H1 (cell line): ENCODE measurements at regions not wholly inside any gene's neighbourhood (a gene's known extent, or its start where the extent isn't known, plus 50 kb on each side); places are given as distances from the start of the nearest gene placed in this dataset.
"Not testable (repeated sequence)": the region's sequence is repeated elsewhere in the genome, so short reads cannot be mapped to it uniquely, and the experiment has no call there.

ENCODE experiments used
- MAFK ChIP-seq: IDR thresholded peaks from 2 replicates; pipeline ENCODE4 v1.6.1; 2012; ENCODE audit warnings: low read depth, mild to moderate bottlenecking, improper control_type of control experiment, low read length
- POLR2A ChIP-seq, 2 experiments: IDR thresholded peaks; 1 replicate in 1 of 2; 2 replicates in 1 of 2; pipeline ENCODE4 v1.6.1; 2011; ENCODE audit warnings: low read depth in 2 of 2, low read length in 2 of 2, mild to moderate bottlenecking in 2 of 2; ENCODE audit errors: control extremely low read depth in 1 of 2
- TF ChIP-seq, protein P1 (sequence below), 3 experiments: IDR thresholded peaks; 1 replicate in 2 of 3; 2 replicates in 1 of 3; pipeline versions ENCODE4 v1.5.1 to v1.6.1; 2011; ENCODE audit warnings: low read length in 3 of 3, mild to moderate bottlenecking in 3 of 3, inconsistent platforms in 2 of 3, low read depth in 1 of 3, moderate library complexity in 1 of 3; ENCODE audit not compliant: insufficient read depth in 1 of 3; ENCODE audit errors: control extremely low read depth in 1 of 3

- TF ChIP-seq, protein P1, sequence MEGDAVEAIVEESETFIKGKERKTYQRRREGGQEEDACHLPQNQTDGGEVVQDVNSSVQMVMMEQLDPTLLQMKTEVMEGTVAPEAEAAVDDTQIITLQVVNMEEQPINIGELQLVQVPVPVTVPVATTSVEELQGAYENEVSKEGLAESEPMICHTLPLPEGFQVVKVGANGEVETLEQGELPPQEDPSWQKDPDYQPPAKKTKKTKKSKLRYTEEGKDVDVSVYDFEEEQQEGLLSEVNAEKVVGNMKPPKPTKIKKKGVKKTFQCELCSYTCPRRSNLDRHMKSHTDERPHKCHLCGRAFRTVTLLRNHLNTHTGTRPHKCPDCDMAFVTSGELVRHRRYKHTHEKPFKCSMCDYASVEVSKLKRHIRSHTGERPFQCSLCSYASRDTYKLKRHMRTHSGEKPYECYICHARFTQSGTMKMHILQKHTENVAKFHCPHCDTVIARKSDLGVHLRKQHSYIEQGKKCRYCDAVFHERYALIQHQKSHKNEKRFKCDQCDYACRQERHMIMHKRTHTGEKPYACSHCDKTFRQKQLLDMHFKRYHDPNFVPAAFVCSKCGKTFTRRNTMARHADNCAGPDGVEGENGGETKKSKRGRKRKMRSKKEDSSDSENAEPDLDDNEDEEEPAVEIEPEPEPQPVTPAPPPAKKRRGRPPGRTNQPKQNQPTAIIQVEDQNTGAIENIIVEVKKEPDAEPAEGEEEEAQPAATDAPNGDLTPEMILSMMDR (IDR thresholded peaks at IDR 0.05; ENCODE audit: control extremely low read depth in 1 of 3, insufficient read depth in 1 of 3, low read depth in 1 of 3, low read length in 3 of 3), result not testable (repeated sequence)
- not testable (repeated sequence) for TF ChIP-seq MAFK; POLR2A (IDR thresholded peaks at IDR 0.05; ENCODE audit: control extremely low read depth in 1 of 2, low read depth in 2 of 2, low read length in 2 of 2)
Observed at GRCh38 chr13:40373608-40374007, 292.8 kb downstream of the FOXO1 start.
